Endometrial microvascular endothelial cells (primary cell): ENCODE measurements at regions not wholly inside any gene's neighbourhood (a gene's known extent, or its start where the extent isn't known, plus 50 kb on each side); places are given as distances from the start of the nearest gene placed in this dataset.

Experiments used
- in situ Hi-C: cut with HindIII; loops from 2 replicates; pipeline ENCODE4 v1.10.0; 2017; ENCODE audit warnings: low sequenced_read_pairs, low pct_unique_long_range_greater_than_20kb; ENCODE audit errors: inconsistent ontology term

- in situ Hi-C loops = loop anchor here (25.0 kb wide), 1 partner anchor 909 kb away; no protein-coding TSS in a partner anchor
Observed at GRCh38 chr5:87777877-87778276, 365.1 kb upstream of the CCNH start.

DNA sequence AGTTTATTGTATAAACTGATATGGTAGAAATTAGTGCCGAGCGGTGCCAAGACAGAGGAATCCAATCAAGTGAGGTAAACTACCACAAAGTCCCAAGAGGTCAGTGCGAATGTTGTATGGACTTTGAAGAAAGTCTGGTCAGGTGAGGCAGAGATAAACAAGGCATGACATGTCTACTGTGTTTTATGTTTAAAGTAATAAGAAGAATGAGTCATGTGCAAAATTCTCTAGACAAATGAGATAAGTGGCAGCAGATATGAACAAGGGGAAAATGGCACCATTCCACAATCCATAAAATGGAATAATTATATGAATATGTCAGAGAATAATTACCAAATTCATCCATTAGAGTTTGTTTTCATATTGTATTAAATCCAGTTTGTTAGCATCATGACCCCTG, 364.1 kb upstream of the CCNH start:
- in situ Hi-C loops = loop anchor here (25.0 kb wide), 1 partner anchor 911 kb away; no protein-coding TSS in a partner anchor

DNA sequence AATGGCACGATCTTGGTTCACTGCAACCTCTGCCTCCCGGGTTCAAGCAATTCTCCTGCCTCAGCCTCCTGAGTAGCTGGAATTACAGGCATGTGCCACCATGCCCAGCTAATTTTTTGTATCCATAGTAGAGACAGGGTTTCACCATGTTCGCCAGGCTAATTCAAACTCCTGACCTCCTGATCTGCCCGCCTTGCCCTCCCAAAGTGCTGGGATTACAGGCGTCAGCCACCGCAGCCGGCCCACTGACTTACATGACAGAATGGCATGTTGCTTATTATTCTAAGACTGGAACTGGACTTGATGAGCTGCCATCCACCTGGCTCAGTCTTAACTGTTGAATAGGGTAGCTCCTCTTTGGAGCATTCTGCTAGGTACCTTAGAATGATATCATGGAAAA, 363.6 kb upstream of the CCNH start:
- in situ Hi-C loops = loop anchor here (25.0 kb wide), 1 partner anchor 911 kb away; no protein-coding TSS in a partner anchor

GRCh38 chr5:87775228-87775627, 362.5 kb upstream of the CCNH start:
- in situ Hi-C loops = loop anchor here (25.0 kb wide), 1 partner anchor 912 kb away; no protein-coding TSS in a partner anchor

GRCh38 chr5:87774804-87775203, 362.1 kb upstream of the CCNH start:
- in situ Hi-C loops = loop anchor here (25.0 kb wide), 1 partner anchor 912 kb away; no protein-coding TSS in a partner anchor

DNA sequence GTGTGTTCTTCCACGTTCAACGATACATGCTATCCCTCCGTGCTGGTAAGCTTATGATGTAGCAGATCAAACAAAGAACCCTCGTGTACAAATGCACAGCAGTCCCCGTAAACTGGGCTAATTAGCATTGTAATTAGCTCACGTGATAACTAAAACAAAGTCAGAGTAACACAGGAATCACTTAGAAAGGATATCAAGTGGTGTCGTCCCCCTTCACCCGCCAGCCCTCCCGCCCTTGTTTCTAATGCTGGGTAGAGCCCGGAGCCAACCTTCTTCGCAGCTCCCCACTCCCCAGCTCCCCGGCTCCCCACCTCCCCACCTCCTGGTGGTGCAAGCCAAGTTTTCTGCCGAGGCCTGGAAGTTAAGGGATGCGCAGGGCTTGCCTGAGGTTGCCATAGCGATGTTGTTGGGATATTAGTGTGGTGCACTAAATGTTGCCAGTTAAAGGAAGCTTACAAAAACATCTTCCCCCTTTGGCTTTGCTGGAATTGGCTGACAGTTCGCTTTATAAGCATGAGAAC, 357.9 kb upstream of the CCNH start:
- in situ Hi-C loops = no loop called here

GRCh38 chr5:87770016-87770570, 357.4 kb upstream of the CCNH start:
- in situ Hi-C loops = no loop called here

DNA sequence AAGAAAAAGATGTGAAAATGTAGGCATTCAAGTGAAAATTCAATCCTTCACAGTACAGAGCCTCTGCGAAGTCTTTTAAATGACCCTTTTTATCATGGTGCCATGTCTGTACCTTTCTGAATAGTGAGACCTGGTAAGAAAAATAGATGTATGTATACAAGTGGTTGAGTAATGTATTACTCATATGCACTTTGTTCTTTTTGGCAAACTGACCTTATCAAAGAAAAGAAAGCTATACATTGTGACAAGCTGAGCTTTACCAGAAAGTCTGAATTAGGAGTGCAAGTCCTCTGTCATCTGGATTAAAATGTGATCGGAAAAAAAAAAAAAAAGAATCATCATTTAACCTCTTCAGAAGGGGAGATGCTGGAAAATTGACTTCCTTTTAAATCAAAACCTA, 356.4 kb upstream of the CCNH start:
- in situ Hi-C loops = no loop called here

DNA sequence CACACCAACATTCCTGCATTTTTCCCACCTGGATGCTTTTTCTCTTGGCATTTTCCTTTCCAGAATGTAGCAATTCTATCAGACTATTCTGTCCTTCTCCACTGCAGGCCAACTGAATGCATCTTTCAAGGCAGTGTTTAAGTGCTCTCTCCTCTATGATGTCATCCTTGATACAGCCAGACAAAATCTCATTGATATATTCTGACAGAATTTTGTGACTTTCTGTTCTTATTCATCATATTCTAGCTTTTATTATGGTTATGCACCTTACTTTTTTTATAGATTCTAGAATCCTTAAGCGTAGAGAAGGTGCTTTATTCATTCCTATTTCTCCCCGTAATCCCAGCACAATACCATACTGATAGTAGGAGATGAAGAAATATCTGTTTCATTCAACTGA, 355.5 kb upstream of the CCNH start:
- in situ Hi-C loops = no loop called here

GRCh38 chr5:87765009-87765408, 352.3 kb upstream of the CCNH start:
- in situ Hi-C loops = no loop called here

DNA sequence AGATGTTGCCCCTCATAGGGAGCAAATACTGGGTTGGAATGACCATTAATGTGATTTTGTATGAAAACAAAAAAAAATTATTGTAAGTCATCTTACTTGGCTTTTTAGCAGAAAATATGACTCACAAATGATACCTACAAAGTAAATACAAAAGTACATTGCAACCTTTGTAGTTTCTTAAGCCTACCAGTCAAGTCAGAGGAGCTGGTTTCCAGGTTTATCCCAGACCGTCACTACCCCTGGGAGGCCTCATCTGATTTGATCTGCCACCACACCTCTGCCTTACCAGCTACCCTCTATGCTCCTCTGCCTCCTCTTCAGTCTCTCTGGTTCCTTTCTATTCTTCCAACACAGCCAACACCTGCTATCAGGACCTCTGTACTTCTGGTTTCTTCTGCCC, 349.9 kb upstream of the CCNH start:
- in situ Hi-C loops = no loop called here

DNA sequence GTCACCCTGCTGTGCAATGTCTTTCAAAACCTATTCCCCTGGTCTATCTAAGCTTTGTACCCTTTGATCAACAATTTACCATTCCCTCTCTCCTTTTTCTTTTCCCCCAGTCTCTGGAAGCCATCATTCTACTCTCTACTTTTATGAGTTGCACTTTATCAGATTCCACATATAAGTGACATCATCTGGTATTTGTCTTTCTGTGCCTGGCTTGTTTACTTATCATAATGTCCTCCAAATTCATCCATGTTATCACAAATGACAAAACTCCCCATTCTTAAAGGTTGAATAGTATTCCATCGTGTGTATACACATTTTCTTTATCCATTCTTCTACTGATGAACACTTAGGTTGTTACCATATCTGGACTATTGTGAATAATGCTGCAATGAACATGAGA, 344.2 kb upstream of the CCNH start:
- in situ Hi-C loops = no loop called here

DNA sequence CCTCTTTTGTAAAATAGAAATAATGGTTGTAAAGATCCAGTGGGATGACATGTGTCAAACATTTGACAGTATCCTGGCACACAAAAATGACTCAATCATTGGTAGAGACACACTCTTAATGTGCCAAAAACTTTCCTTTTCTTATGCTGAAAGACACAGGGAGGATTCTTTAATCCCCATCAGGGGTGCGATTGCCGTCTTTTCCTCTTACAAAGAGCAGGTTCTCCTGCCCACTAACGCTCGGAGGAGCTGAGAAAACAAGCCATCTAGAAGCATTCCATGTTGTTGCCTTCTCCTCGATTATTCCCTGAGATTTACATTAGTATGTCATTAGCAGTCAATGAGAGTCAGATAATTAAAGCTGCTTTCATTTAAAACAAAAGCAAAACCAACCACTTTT, 342.6 kb upstream of the CCNH start:
- in situ Hi-C loops = no loop called here

DNA sequence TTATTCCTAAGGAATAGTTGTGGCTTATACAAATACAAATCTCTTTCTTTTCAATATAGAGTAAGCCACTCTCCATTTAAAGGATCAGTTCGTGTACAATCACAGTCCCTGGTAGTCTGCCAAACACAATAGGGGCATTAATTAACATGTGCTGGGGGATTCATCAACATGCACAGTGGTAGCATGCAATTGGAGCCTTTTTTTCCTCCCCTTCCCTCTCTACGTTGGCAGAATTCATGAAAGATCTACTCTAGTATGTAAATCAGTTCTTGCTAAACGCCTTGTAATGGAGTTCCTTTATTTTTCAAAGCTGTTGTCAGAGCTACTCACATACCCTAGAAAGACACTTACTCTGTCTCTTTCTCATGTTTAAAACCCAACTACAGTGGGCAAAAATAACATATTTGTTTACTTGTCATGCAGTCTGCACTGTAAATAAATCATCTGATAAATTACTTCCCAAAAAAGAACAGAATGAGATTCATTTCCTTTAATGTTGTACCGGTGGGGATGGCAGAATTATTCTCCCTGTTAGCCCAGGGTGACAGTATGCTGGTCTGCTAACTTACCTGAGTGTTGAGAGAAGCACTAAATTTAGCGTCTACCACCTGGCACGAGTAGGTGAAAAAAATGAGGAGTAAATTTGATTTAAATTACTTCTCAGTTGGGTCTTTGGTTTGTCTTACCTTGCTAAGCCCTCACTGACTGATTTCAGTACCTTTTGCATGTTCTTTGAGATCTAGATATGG, 341.5 kb upstream of the CCNH start:
- in situ Hi-C loops = no loop called here

DNA sequence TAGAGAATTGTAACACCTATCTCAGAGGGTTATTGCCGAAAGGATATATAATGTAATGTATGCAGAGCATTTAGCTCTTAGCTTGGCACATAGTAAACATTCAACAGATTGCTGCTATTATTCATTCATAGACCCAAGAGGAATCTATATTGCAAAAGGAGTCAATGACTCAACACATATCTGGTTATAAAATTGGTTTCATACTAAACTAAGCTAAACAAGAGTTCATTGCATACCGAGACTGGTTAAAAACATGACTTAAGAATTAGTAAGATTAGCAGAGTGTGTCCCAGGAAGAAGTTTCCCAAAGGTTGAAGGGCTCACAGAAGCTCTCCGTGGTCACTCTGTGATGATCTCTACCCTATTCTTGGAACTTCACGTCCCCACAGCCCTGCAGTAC, 339.6 kb upstream of the CCNH start:
- in situ Hi-C loops = no loop called here

GRCh38 chr5:87751824-87752223, 339.1 kb upstream of the CCNH start:
- in situ Hi-C loops = no loop called here

DNA sequence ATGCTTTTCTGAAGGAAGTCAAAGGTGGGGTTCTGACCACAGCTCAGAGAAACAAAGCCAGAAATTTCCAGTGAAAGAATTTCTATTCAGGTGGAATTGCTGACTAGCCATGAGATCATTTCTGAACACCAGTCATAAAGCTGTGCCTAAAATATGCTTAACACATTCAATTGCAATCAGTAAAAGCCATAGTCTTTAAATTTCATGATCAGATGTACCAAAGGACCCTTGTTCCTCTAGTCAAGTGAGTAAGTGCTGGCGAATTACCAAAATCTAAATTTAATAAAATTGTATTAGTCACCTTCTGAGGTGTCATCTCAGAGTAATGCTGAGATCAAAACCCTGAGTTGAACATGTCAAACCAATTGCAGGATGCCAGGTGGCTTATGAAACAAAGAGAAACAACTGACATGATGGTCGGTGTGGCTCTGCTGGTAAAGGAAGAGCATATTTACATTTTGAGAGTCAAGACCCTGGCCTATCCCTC, 334.2 kb upstream of the CCNH start:
- in situ Hi-C loops = no loop called here

DNA sequence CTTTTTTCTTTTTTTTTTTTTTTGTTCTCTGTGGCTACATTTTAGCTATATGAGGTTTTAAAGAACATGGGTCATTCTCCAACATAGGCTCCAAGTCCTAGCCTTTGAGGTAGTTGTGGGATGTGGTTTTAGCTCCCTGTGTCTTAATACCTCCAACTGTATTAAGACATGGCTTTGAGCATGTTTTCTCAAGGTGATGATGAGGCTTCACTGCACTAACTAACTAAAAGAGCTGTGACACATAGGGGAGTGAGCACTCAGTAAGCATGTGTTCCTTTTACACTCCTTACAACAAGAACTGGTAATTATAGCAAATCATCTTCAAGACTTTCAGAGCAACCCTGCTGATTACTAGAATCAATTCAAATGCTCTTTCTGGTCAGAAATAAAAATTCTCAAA, 333.6 kb upstream of the CCNH start:
- in situ Hi-C loops = no loop called here

DNA sequence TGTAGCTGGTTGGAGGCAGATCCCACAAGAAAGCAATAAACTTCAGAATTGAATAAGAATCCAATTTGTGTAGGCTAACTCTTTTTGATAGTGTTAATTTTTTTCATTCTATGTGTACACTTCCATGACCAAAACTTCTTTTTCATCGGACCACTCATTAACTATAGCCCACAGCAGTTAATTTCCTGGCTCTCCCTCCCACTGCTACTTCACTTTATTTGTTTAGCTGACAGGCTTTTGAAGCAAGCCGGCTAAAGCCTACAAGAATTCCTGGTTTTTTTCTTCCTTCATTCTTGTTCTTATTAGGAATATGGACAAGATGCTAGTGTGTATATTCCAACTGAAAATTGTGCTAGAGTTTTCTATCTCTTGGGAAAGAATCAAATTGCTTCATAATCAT, 329.2 kb upstream of the CCNH start:
- in situ Hi-C loops = no loop called here

DNA sequence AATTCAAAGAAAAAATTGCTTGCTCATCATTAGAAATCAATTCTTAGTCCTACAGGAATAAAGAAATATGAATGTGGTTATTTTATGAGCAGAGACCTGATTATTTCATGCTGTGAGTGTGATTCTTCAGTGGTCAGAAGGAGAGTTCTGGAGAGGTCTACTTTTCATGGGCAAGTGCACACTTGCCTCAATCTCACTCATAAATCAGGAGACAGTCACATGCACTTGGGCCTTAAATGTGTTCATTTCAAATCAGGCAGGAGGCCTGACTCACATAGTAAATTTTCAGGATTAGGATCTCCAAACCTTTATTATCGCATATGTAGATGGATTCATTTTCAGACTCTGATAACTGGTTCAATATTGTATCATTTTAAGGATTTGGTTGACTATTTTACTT, 323.2 kb upstream of the CCNH start:
- in situ Hi-C loops = no loop called here
